ENCODE measurements at regions not wholly inside any gene's neighbourhood (a gene's known extent, or its start where the extent isn't known, plus 50 kb on each side); places are given as distances from the start of the nearest gene placed in this dataset.
"Not testable (repeated sequence)": the region's sequence is repeated elsewhere in the genome, so short reads cannot be mapped to it uniquely, and the experiment has no call there.

DNA sequence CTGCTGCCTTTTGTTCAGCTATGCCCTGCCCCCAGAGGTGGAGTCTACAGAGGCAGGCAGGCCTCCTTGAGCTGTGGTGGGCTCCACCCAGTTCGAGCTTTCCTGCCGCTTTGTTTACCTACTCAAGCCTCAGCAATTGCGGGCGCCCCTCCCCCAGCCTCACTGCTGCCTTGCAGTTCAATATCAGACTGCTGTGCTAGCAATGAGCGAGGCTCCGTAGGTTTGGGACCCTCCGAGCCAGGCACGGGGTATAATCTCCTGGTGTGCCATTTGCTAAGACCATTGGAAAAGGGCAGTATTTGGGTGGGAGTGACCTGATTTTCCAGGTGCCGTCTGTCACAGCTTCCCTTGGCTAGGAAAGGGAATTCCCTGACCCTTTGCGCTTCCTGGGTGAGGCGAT, 51.9 kb downstream of the DIPK2A start:
- not testable (repeated sequence) for H3K36me3 ChIP-seq (ENCODE audit: control insufficient read depth in 3 of 3, insufficient read depth in 3 of 3, low read length in 3 of 3); H3K9me3 ChIP-seq (ENCODE audit: control insufficient read depth in 3 of 3, low read length in 3 of 3); H3K4me1 ChIP-seq (ENCODE audit: control insufficient read depth in 3 of 3, insufficient read depth in 3 of 3, low read length in 3 of 3); H3K4me3 ChIP-seq (ENCODE audit: low read length in 3 of 3); H3K9ac ChIP-seq (ENCODE audit: low read depth in 1 of 3, low read length in 3 of 3); H3K27me3 ChIP-seq (ENCODE audit: control insufficient read depth in 3 of 3, insufficient read depth in 3 of 3, low read length in 3 of 3); H3K27ac ChIP-seq (ENCODE audit: low read depth, low read length)

DNA sequence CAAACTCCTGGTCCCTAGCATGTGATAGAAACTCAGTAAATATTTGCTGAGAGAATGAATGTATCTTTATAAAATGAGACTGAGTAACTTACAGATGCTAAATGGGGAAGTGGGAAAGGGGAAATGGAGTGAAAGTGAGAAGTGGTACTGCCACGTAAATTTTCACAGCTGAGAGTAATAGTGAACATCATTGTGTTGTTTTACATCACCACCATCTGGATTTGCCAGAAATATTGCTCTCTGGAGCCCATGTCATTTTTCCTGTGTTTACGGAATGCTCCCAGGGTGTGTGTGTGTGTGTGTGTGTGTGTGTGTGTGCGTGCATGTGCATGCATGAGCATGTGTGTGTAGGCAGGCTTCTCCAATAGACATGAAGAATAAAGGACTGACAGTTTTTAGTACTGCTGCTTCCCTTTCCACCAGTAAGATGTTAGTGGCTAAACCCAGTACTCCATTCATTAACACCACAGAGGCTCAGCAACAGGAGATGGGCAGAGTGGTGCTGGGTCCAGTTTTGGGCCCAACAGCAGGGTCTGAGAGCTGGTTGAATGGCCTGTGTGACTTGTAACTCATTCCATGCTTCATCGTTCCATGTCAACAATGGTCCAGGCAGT, 57.3 kb downstream of the DIPK2A start:
- Histone ChIP-seq H3K27me3 (ENCODE audit: control insufficient read depth in 3 of 3, insufficient read depth in 3 of 3, low read length in 3 of 3) (no peaks in the 10 kb centered on the region), H3K4me3 (ENCODE audit: low read length in 3 of 3) (no peak overlapping the region), H3K9me3 (ENCODE audit: control insufficient read depth in 3 of 3, low read length in 3 of 3) (no peaks in the 10 kb centered on the region), H3K36me3 (ENCODE audit: control insufficient read depth in 3 of 3, insufficient read depth in 3 of 3, low read length in 3 of 3) (no peaks in the 10 kb centered on the region), H3K27ac (ENCODE audit: low read depth, low read length) (no peak overlapping the region), H3K9ac (ENCODE audit: low read depth in 1 of 3, low read length in 3 of 3) (no peak overlapping the region), H3K4me1 (ENCODE audit: control insufficient read depth in 3 of 3, insufficient read depth in 3 of 3, low read length in 3 of 3) (peaks cover 0 to 5% (median 3%) of the 10 kb centered on the region in 3 donors)

GRCh38 chr3:144029769-144030168, 58.1 kb downstream of the DIPK2A start:
- Histone ChIP-seq H3K27me3 (ENCODE audit: control insufficient read depth in 3 of 3, insufficient read depth in 3 of 3, low read length in 3 of 3) (no peaks in the 10 kb centered on the region), H3K9ac (ENCODE audit: low read depth in 1 of 3, low read length in 3 of 3) (no peak overlapping the region), H3K4me1 (ENCODE audit: control insufficient read depth in 3 of 3, insufficient read depth in 3 of 3, low read length in 3 of 3) (peaks cover 0 to 5% (median 3%) of the 10 kb centered on the region in 3 donors), H3K36me3 (ENCODE audit: control insufficient read depth in 3 of 3, insufficient read depth in 3 of 3, low read length in 3 of 3) (no peaks in the 10 kb centered on the region), H3K27ac (ENCODE audit: low read depth, low read length) (no peak overlapping the region), H3K9me3 (ENCODE audit: control insufficient read depth in 3 of 3, low read length in 3 of 3) (no peaks in the 10 kb centered on the region), H3K4me3 (ENCODE audit: low read length in 3 of 3) (no peak overlapping the region)

DNA sequence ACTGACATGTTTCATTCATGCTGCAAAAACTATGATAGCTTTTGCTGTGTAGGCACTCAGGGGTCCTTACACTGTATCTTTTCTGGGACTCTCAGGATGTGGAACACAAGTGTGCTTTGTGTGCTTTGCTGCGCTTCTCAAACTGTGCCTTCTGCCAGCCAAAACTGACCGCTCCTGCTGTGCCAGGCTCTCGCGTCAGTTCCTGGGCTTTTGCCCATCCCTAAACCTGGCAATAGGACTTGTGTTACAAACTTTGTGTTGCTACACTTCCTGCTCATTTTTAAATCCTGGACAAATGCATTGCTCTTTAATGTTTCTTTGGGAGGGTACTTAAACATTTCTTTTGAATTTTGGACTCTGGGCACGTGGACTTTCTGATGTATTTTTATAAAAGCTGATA, 60.3 kb downstream of the DIPK2A start:
- H3K36me3 ChIP-seq (ENCODE audit: control insufficient read depth in 3 of 3, insufficient read depth in 3 of 3, low read length in 3 of 3), result no peaks in the 10 kb centered on the region
- H3K4me3 ChIP-seq (ENCODE audit: low read length in 3 of 3), result no peak overlapping the region
- no peaks in the 10 kb centered on the region for H3K27me3 ChIP-seq (ENCODE audit: control insufficient read depth in 3 of 3, insufficient read depth in 3 of 3, low read length in 3 of 3)
- no peaks in the 10 kb centered on the region for H3K9me3 ChIP-seq (ENCODE audit: control insufficient read depth in 3 of 3, low read length in 3 of 3)
- no peak overlapping the region for H3K27ac ChIP-seq (ENCODE audit: low read depth, low read length)
- peaks cover 0 to 5% (median 3%) of the 10 kb centered on the region in 3 donors for H3K4me1 ChIP-seq (ENCODE audit: control insufficient read depth in 3 of 3, insufficient read depth in 3 of 3, low read length in 3 of 3)
- H3K9ac ChIP-seq (ENCODE audit: low read depth in 1 of 3, low read length in 3 of 3), result no peak overlapping the region

DNA sequence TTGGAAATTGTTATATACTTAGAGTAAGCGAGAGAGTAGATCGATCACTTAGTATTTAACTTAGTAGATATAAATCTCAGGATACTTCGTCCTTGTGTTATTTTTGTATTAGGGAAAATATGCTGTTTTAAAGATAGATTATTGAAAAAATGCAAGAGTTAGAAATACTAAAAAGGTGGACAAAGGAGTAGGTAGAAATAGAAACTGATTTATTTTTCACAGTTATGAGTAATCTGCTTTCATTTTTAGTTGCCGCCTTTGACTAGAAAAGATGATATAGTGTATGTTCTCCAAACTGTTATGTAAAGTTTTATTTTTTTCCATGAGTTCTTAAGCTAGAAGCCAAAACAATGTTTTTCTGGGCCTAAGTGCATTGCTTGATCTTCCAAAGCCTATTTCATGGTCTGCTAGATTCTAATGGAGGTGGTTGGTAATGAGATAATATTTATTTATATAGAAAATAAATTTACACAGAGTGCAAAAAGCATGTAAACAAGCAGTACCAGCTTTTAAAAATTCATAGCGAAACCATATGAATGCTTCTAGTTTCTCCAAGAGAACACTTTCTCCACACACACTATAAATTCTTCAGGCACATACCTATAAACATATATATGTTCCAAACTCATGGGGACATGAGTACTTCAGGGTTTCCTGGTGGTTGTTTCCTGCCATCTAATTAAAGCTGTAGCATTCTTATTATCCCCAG, 61.1 kb downstream of the DIPK2A start:
- no peaks in the 10 kb centered on the region for H3K9me3 ChIP-seq (ENCODE audit: control insufficient read depth in 3 of 3, low read length in 3 of 3)
- no peak overlapping the region for H3K9ac ChIP-seq (ENCODE audit: low read depth in 1 of 3, low read length in 3 of 3)
- H3K4me3 ChIP-seq (ENCODE audit: low read length in 3 of 3), result no peak overlapping the region
- no peaks in the 10 kb centered on the region for H3K36me3 ChIP-seq (ENCODE audit: control insufficient read depth in 3 of 3, insufficient read depth in 3 of 3, low read length in 3 of 3)
- H3K27ac ChIP-seq (ENCODE audit: low read depth, low read length), result no peak overlapping the region
- peaks cover 0 to 5% (median 3%) of the 10 kb centered on the region in 3 donors for H3K4me1 ChIP-seq (ENCODE audit: control insufficient read depth in 3 of 3, insufficient read depth in 3 of 3, low read length in 3 of 3)
- H3K27me3 ChIP-seq (ENCODE audit: control insufficient read depth in 3 of 3, insufficient read depth in 3 of 3, low read length in 3 of 3), result no peaks in the 10 kb centered on the region

GRCh38 chr3:144033240-144033589, 61.6 kb downstream of the DIPK2A start:
- Histone ChIP-seq H3K27ac (ENCODE audit: low read depth, low read length) (no peak overlapping the region), H3K4me1 (ENCODE audit: control insufficient read depth in 3 of 3, insufficient read depth in 3 of 3, low read length in 3 of 3) (peaks cover 0 to 5% (median 3%) of the 10 kb centered on the region in 3 donors), H3K9me3 (ENCODE audit: control insufficient read depth in 3 of 3, low read length in 3 of 3) (no peaks in the 10 kb centered on the region)

GRCh38 chr3:144033863-144034262, 62.2 kb downstream of the DIPK2A start:
- Histone ChIP-seq H3K9me3 (ENCODE audit: control insufficient read depth in 3 of 3, low read length in 3 of 3) (no peaks in the 10 kb centered on the region), H3K9ac (ENCODE audit: low read depth in 1 of 3, low read length in 3 of 3) (no peak overlapping the region), H3K27me3 (ENCODE audit: control insufficient read depth in 3 of 3, insufficient read depth in 3 of 3, low read length in 3 of 3) (no peaks in the 10 kb centered on the region), H3K4me1 (ENCODE audit: control insufficient read depth in 3 of 3, insufficient read depth in 3 of 3, low read length in 3 of 3) (peaks cover 0 to 5% (median 3%) of the 10 kb centered on the region in 3 donors), H3K36me3 (ENCODE audit: control insufficient read depth in 3 of 3, insufficient read depth in 3 of 3, low read length in 3 of 3) (no peaks in the 10 kb centered on the region), H3K4me3 (ENCODE audit: low read length in 3 of 3) (no peak overlapping the region), H3K27ac (ENCODE audit: low read depth, low read length) (no peak overlapping the region)

More at GRCh38 chr3:144033240-144033589, 61.6 kb downstream of the DIPK2A start:
- Histone ChIP-seq H3K27me3 (ENCODE audit: control insufficient read depth in 3 of 3, insufficient read depth in 3 of 3, low read length in 3 of 3) (no peaks in the 10 kb centered on the region), H3K36me3 (ENCODE audit: control insufficient read depth in 3 of 3, insufficient read depth in 3 of 3, low read length in 3 of 3) (no peaks in the 10 kb centered on the region), H3K4me3 (ENCODE audit: low read length in 3 of 3) (no peak overlapping the region), H3K9ac (ENCODE audit: low read depth in 1 of 3, low read length in 3 of 3) (no peak overlapping the region)

- no peak overlapping the region for H3K4me3 ChIP-seq (ENCODE audit: low read length in 3 of 3)
- no peaks in the 10 kb centered on the region for H3K27me3 ChIP-seq (ENCODE audit: control insufficient read depth in 3 of 3, insufficient read depth in 3 of 3, low read length in 3 of 3)
- no peak overlapping the region for H3K9ac ChIP-seq (ENCODE audit: low read depth in 1 of 3, low read length in 3 of 3)
- peaks cover 0 to 5% (median 3%) of the 10 kb centered on the region in 3 donors for H3K4me1 ChIP-seq (ENCODE audit: control insufficient read depth in 3 of 3, insufficient read depth in 3 of 3, low read length in 3 of 3)
- H3K27ac ChIP-seq (ENCODE audit: low read depth, low read length), result no peak overlapping the region
- H3K36me3 ChIP-seq (ENCODE audit: control insufficient read depth in 3 of 3, insufficient read depth in 3 of 3, low read length in 3 of 3), result no peaks in the 10 kb centered on the region
- no peaks in the 10 kb centered on the region for H3K9me3 ChIP-seq (ENCODE audit: control insufficient read depth in 3 of 3, low read length in 3 of 3)
Observed at GRCh38 chr3:144034715-144035290, 63.2 kb downstream of the DIPK2A start.

GRCh38 chr3:144036498-144036897, 64.9 kb downstream of the DIPK2A start:
- Histone ChIP-seq H3K36me3 (ENCODE audit: control insufficient read depth in 3 of 3, insufficient read depth in 3 of 3, low read length in 3 of 3) (no peaks in the 10 kb centered on the region), H3K9me3 (ENCODE audit: control insufficient read depth in 3 of 3, low read length in 3 of 3) (no peaks in the 10 kb centered on the region), H3K4me1 (ENCODE audit: control insufficient read depth in 3 of 3, insufficient read depth in 3 of 3, low read length in 3 of 3) (peaks cover 0 to 5% (median 3%) of the 10 kb centered on the region in 3 donors), H3K9ac (ENCODE audit: low read depth in 1 of 3, low read length in 3 of 3) (no peak overlapping the region), H3K27me3 (ENCODE audit: control insufficient read depth in 3 of 3, insufficient read depth in 3 of 3, low read length in 3 of 3) (no peaks in the 10 kb centered on the region), H3K27ac (ENCODE audit: low read depth, low read length) (no peak overlapping the region), H3K4me3 (ENCODE audit: low read length in 3 of 3) (no peak overlapping the region)

DNA sequence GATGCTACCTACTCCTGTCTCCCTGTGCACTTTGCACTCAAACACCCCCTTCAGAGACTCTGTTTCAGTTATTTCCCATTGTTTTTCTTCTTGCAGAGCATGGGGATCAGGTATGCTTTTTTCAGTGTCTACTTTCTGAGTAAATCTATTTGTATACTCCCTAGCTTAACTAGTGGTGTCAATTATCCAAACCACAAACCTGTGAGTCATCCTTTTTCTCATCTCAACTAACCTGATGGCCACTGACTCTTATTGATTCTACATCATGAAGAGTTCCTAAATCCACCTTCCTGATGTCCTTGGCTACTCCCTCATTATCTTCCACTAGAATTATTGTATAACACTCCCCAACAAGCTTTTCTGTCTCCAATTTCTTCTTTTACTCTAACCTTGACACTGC, 68.0 kb downstream of the DIPK2A start:
- H3K9me3 ChIP-seq (ENCODE audit: control insufficient read depth in 3 of 3, low read length in 3 of 3), result no peaks in the 10 kb centered on the region
- no peak overlapping the region for H3K4me3 ChIP-seq (ENCODE audit: low read length in 3 of 3)
- no peaks in the 10 kb centered on the region for H3K4me1 ChIP-seq (ENCODE audit: control insufficient read depth in 3 of 3, insufficient read depth in 3 of 3, low read length in 3 of 3)
- H3K36me3 ChIP-seq (ENCODE audit: control insufficient read depth in 3 of 3, insufficient read depth in 3 of 3, low read length in 3 of 3), result no peaks in the 10 kb centered on the region
- no peak overlapping the region for H3K27ac ChIP-seq (ENCODE audit: low read depth, low read length)
- H3K27me3 ChIP-seq (ENCODE audit: control insufficient read depth in 3 of 3, insufficient read depth in 3 of 3, low read length in 3 of 3), result no peaks in the 10 kb centered on the region
- H3K9ac ChIP-seq (ENCODE audit: low read depth in 1 of 3, low read length in 3 of 3), result no peak overlapping the region
